OCI-LY7 (cell line): ENCODE measurements at regions not wholly inside any gene's neighbourhood (a gene's known extent, or its start where the extent isn't known, plus 50 kb on each side); places are given as distances from the start of the nearest gene placed in this dataset.

Experiments used
- CTCF ChIP-seq: fragments of 200-600 bp; sonication (generic); conservative IDR thresholded peaks from 2 replicates; pipeline ENCODE4 v1.5.1; 2014; ENCODE audit warnings: mild to moderate bottlenecking, antibody characterized with exemption, low read length, moderate library complexity, mixed read lengths
- EZH2phosphoT487 ChIP-seq: fragments of 200-600 bp; sonication (generic); IDR thresholded peaks from 2 replicates; pipeline ENCODE4 v1.6.1; 2018; ENCODE audit warnings: low read depth, borderline replicate concordance, mild to moderate bottlenecking, mixed run types, antibody characterized with exemption, low read length, moderate library complexity, mixed read lengths

- TF ChIP-seq CTCF (no peak), EZH2phosphoT487 (no peak)
Observed at GRCh38 chrX:82029571-82030218, 827.8 kb downstream of the SH3BGRL start.
